ENCODE measurements at regions not wholly inside any gene's neighbourhood (a gene's known extent, or its start where the extent isn't known, plus 50 kb on each side); places are given as distances from the start of the nearest gene placed in this dataset.

DNA sequence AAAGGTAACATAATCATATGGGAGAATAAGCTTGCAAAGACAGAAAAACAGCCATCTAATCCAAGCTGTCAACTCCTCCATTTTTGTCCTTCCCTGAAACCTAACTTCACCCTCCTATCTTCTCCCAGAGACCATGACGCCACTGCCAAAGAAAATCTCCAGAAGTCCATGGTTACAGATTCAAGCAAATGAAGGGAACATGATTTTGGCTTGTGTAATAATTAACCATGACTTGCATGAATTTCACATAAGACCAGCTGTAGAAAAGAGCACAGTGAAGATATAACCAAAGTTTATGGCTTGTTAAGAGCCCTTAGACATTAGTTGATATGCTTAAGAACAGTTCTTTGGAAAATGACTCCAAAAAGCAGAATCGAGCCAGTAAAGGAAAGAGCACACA is 342.1 kb upstream of the NRSN1 start:
- Histone ChIP-seq H2AFZ (ENCODE audit: low read length) (no peak overlapping the region), H4K91ac (ENCODE audit: insufficient read length, low read depth, low read length) (no peak overlapping the region), H3K4me2 (ENCODE audit: insufficient read depth, insufficient read length, low read length) (no peak overlapping the region), H2BK20ac (ENCODE audit: low read depth, low read length, poor library complexity, severe bottlenecking) (no peak overlapping the region), H3K4ac (ENCODE audit: low read depth, low read length) (no peak overlapping the region), H3K27me3 (ENCODE audit: insufficient read depth, low read length) (no peaks in the 10 kb centered on the region), H3K9me3 (ENCODE audit: control insufficient read depth, low read depth, low read length) (no peaks in the 10 kb centered on the region), H3K4me1 (ENCODE audit: insufficient read depth, low read length) (no peaks in the 10 kb centered on the region), H3K23me2 (ENCODE audit: insufficient read length, low read depth, low read length, poor library complexity, severe bottlenecking) (no peaks in the 10 kb centered on the region), H2BK5ac (ENCODE audit: insufficient read length, low read length) (no peak overlapping the region), H2BK12ac (ENCODE audit: insufficient read length, low read depth, low read length) (no peak overlapping the region), H3K79me1 (ENCODE audit: insufficient read depth, low read depth, low read length, poor library complexity, severe bottlenecking) (no peaks in the 10 kb centered on the region), H3T11ph (ENCODE audit: low read length) (no peak overlapping the region), H4K20me1 (ENCODE audit: control insufficient read depth, insufficient read depth, insufficient read length) (no peaks in the 10 kb centered on the region), H3K56ac (ENCODE audit: insufficient read length, low read depth, low read length) (no peak overlapping the region), H2BK15ac (ENCODE audit: low read depth, low read length) (no peak overlapping the region), H3K9ac (ENCODE audit: extremely low read depth, insufficient read length, low read length) (no peak overlapping the region), H3K27ac (ENCODE audit: insufficient read length, low read depth, low read length) (no peak overlapping the region), H3K18ac (ENCODE audit: insufficient read length, low read depth, low read length) (no peak overlapping the region), H3K14ac (ENCODE audit: insufficient read depth, low read length) (no peak overlapping the region), H3K23ac (ENCODE audit: insufficient read length, low read depth, low read length) (no peak overlapping the region), H3K79me2 (ENCODE audit: insufficient read depth, low read length) (no peaks in the 10 kb centered on the region), H2BK120ac (ENCODE audit: low read depth, low read length, poor library complexity, severe bottlenecking) (no peak overlapping the region), H2AK5ac (ENCODE audit: insufficient read length, low read length) (no peak overlapping the region), H4K8ac (replicated peaks; ENCODE audit: insufficient read length, low read depth, low read length) (no peak overlapping the region), H4K5ac (ENCODE audit: insufficient read length, low read depth, low read length) (no peak overlapping the region)
- Mint-ChIP-seq H3K4me1 (no peaks in the 10 kb centered on the region), H3K27me3 (ENCODE audit: low read depth) (no peaks in the 10 kb centered on the region), H3K27ac (no peak overlapping the region), H3K4me3 (no peak overlapping the region), H3K36me3 (ENCODE audit: insufficient read depth in 1 of 3, low read depth in 3 of 3) (no peaks in the 10 kb centered on the region), H3K9me3 (no peaks in the 10 kb centered on the region)
- TF ChIP-seq, protein P1, sequence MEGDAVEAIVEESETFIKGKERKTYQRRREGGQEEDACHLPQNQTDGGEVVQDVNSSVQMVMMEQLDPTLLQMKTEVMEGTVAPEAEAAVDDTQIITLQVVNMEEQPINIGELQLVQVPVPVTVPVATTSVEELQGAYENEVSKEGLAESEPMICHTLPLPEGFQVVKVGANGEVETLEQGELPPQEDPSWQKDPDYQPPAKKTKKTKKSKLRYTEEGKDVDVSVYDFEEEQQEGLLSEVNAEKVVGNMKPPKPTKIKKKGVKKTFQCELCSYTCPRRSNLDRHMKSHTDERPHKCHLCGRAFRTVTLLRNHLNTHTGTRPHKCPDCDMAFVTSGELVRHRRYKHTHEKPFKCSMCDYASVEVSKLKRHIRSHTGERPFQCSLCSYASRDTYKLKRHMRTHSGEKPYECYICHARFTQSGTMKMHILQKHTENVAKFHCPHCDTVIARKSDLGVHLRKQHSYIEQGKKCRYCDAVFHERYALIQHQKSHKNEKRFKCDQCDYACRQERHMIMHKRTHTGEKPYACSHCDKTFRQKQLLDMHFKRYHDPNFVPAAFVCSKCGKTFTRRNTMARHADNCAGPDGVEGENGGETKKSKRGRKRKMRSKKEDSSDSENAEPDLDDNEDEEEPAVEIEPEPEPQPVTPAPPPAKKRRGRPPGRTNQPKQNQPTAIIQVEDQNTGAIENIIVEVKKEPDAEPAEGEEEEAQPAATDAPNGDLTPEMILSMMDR (conservative IDR thresholded peaks at IDR 0.05) = no peak
- DNase-seq = no peak
- WGBS (ENCODE audit: extremely low coverage, insufficient read length, low lambda C conversion rate) = no CpG with 5 or more reads among the region's 2 CpGs
